ENCODE measurements at regions not wholly inside any gene's neighbourhood (a gene's known extent, or its start where the extent isn't known, plus 50 kb on each side); places are given as distances from the start of the nearest gene placed in this dataset.

GRCh38 chr7:86470763-86471162 is 172.9 kb upstream of the GRM3 start:
- Histone ChIP-seq H3K9me3 (no peaks in the 10 kb centered on the region), H3K27ac (no peak overlapping the region), H3K27me3 (ENCODE audit: insufficient read depth in 3 of 3, low read length in 2 of 3) (no peaks in the 10 kb centered on the region), H3K4me1 (no peaks in the 10 kb centered on the region), H3K4me3 (no peak overlapping the region), H3K36me3 (ENCODE audit: insufficient read depth in 1 of 2, low read depth in 1 of 2) (no peaks in the 10 kb centered on the region)
- WGBS, 3 donors, result 75 to 82% (median 80%) methylated on average over 1 of the region's 1 CpG
- no peak for TF ChIP-seq CTCF (IDR thresholded peaks at IDR 0.05)
- no peak for ATAC-seq
- intact Hi-C loops (cut with DNase I), result no loop called here
- DNase-seq, result no peak

- Histone ChIP-seq H3K9me3 (no peaks in the 10 kb centered on the region), H3K4me1 (no peaks in the 10 kb centered on the region), H3K27me3 (ENCODE audit: insufficient read depth in 3 of 3, low read length in 2 of 3) (no peaks in the 10 kb centered on the region), H3K27ac (no peak overlapping the region), H3K36me3 (ENCODE audit: insufficient read depth in 1 of 2, low read depth in 1 of 2) (no peaks in the 10 kb centered on the region), H3K4me3 (no peak overlapping the region)
- 42 to 44% (median 43%) methylated on average over 9 of the region's 9 CpGs for WGBS, 3 donors
- intact Hi-C loops (cut with DNase I), result loop anchor here in 1 of 2 donors (10.0 kb wide), 1 partner anchor 575 kb away; no protein-coding TSS in a partner anchor
- peak; percentile 47 for TF ChIP-seq CTCF (IDR thresholded peaks at IDR 0.05)
- ATAC-seq, result no peak
- peak in 1 of 2 donors; percentile 19 for DNase-seq
These were observed 173.9 kb upstream of the GRM3 start for GRCh38 chr7:86469680-86470295.

GRCh38 chr7:86454753-86455152 is 189.0 kb upstream of the GRM3 start:
- no peak for DNase-seq
- intact Hi-C loops (cut with DNase I), result no loop called here
- Histone ChIP-seq H3K9me3 (no peaks in the 10 kb centered on the region), H3K27me3 (ENCODE audit: insufficient read depth in 3 of 3, low read length in 2 of 3) (no peaks in the 10 kb centered on the region), H3K4me1 (no peaks in the 10 kb centered on the region), H3K36me3 (ENCODE audit: insufficient read depth in 1 of 2, low read depth in 1 of 2) (no peaks in the 10 kb centered on the region), H3K27ac (no peak overlapping the region), H3K4me3 (no peak overlapping the region)
- 90 to 95% (median 92%) methylated on average over 2 of the region's 2 CpGs for WGBS, 3 donors
- ATAC-seq, result no peak
- TF ChIP-seq CTCF (IDR thresholded peaks at IDR 0.05), result no peak

DNA sequence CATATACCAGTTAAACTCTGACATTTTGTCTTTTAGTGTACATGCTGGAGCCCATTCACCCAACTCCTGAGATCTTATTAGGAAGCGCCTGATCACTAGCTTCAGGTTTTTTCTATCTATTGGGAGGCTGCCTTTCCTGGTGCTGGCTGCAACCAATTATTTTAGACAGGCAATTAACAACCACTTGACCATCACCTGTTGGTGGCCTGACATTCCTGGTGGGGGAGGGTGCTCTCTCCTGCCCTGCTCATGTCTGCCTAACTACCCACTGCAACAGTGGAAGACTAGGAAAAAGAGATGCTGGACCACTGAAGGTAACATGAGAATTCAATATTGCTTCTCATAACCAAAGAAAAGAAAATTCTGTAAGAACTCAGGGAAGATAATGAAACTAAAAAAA is 190.3 kb upstream of the GRM3 start:
- DNase-seq (no peak), ATAC-seq (no peak)
- 88 to 100% (median 91%) methylated on average over 1 of the region's 1 CpG for WGBS, 3 donors
- Histone ChIP-seq H3K4me3 (no peak overlapping the region), H3K9me3 (no peaks in the 10 kb centered on the region), H3K36me3 (ENCODE audit: insufficient read depth in 1 of 2, low read depth in 1 of 2) (no peaks in the 10 kb centered on the region), H3K27me3 (ENCODE audit: insufficient read depth in 3 of 3, low read length in 2 of 3) (no peaks in the 10 kb centered on the region), H3K4me1 (no peaks in the 10 kb centered on the region), H3K27ac (no peak overlapping the region)
- intact Hi-C loops (cut with DNase I), result no loop called here
- TF ChIP-seq CTCF (IDR thresholded peaks at IDR 0.05), result no peak

- H3K36me3 ChIP-seq (ENCODE audit: insufficient read depth in 1 of 2, low read depth in 1 of 2), result no peaks in the 10 kb centered on the region
- H3K4me3 ChIP-seq, result no peak overlapping the region
These were observed 194.9 kb upstream of the GRM3 start for GRCh38 chr7:86448856-86449255.

More at GRCh38 chr7:86448856-86449255, 194.9 kb upstream of the GRM3 start:
- intact Hi-C loops (cut with DNase I), result no loop called here
- DNase-seq (no peak), ATAC-seq (no peak)
- H3K27ac ChIP-seq, result no peak overlapping the region
- no peak for TF ChIP-seq CTCF (IDR thresholded peaks at IDR 0.05)
- no peaks in the 10 kb centered on the region for H3K4me1 ChIP-seq
- no peaks in the 10 kb centered on the region for H3K27me3 ChIP-seq (ENCODE audit: insufficient read depth in 3 of 3, low read length in 2 of 3)
- WGBS, 3 donors, result 69 to 75% (median 71%) methylated on average over 3 of the region's 3 CpGs
- H3K9me3 ChIP-seq, result no peaks in the 10 kb centered on the region

Measured in psoas muscle (tissue), 7 donors.